CD14-positive monocyte (primary cell): ENCODE measurements at regions not wholly inside any gene's neighbourhood (a gene's known extent, or its start where the extent isn't known, plus 50 kb on each side); places are given as distances from the start of the nearest gene placed in this dataset.

ENCODE experiments used
- DNase-seq, 3 donors: peaks; one replicate each; pipeline ENCODE4 v3.0.0-alpha.2; 2011 to 2022
- H2AFZ ChIP-seq: 2 replicates; pipeline ENCODE4 v1.6.0; 2012; ENCODE audit warnings: mild to moderate bottlenecking, low read depth, low read length, inconsistent platforms; ENCODE audit not compliant: insufficient read depth, poor library complexity, severe bottlenecking
- H3K27ac ChIP-seq, 2 donors: 1 replicate in 1 of 2; 2 replicates in 1 of 2; pipeline ENCODE4 v1.5.1; 2012 to 2013; ENCODE audit warnings: low read length in 2 of 2, control low read depth in 1 of 2, inconsistent platforms in 1 of 2, low read depth in 1 of 2, mild to moderate bottlenecking in 1 of 2
- H3K27me3 ChIP-seq, 2 donors: one replicate each; pipeline versions ENCODE4 v1.6.0 to v1.6.1; 2011 to 2013; ENCODE audit warnings: low read length in 2 of 2; ENCODE audit not compliant: control insufficient read depth in 2 of 2, insufficient read depth in 2 of 2
- H3K36me3 ChIP-seq, 2 donors: replicated peaks in 1 of 2; 1 replicate in 1 of 2; 2 replicates in 1 of 2; pipeline versions ENCODE4 v1.5.1 to v1.6.1; 2012 to 2013; ENCODE audit warnings: low read length in 2 of 2, control low read depth in 1 of 2, inconsistent platforms in 1 of 2, mild to moderate bottlenecking in 1 of 2; ENCODE audit not compliant: insufficient read depth in 2 of 2, control insufficient read depth in 1 of 2
- H3K4me1 ChIP-seq, 2 donors: 1 replicate in 1 of 2; 2 replicates in 1 of 2; pipeline versions ENCODE4 v1.5.1 to v1.6.1; 2012 to 2013; ENCODE audit warnings: low read length in 2 of 2, control low read depth in 1 of 2, inconsistent platforms in 1 of 2, mild to moderate bottlenecking in 1 of 2, moderate library complexity in 1 of 2; ENCODE audit not compliant: insufficient read depth in 2 of 2, control insufficient read depth in 1 of 2
- H3K4me2 ChIP-seq: replicated peaks from 2 replicates; pipeline ENCODE3; 2012; ENCODE audit warnings: low read length, moderate library complexity, mild to moderate bottlenecking; ENCODE audit not compliant: poor library complexity, severe bottlenecking; ENCODE audit errors: extremely low read depth
- H3K4me3 ChIP-seq, 3 experiments: fragments of 200-600 bp in 1 of 3; sonication (generic) in 1 of 3; replicated peaks in 1 of 3; 1 replicate in 2 of 3; 2 replicates in 1 of 3; pipeline ENCODE4 v1.5.1; 2011 to 2013; ENCODE audit warnings: low read length in 3 of 3, mild to moderate bottlenecking in 3 of 3, control low read depth in 2 of 3, low read depth in 2 of 3, inconsistent platforms in 1 of 3, moderate library complexity in 1 of 3
- H3K79me2 ChIP-seq: 2 replicates; pipeline ENCODE4 v1.6.0; 2012; ENCODE audit warnings: mild to moderate bottlenecking, control low read depth, inconsistent platforms, low read length, moderate library complexity; ENCODE audit not compliant: insufficient read depth
- H3K9ac ChIP-seq: 2 replicates; pipeline ENCODE4 v1.6.0; 2017; ENCODE audit warnings: low read length, mild to moderate bottlenecking; ENCODE audit not compliant: insufficient read depth, poor library complexity, severe bottlenecking
- H3K9me3 ChIP-seq, 2 donors: replicated peaks in 1 of 2; 1 replicate in 1 of 2; 2 replicates in 1 of 2; pipeline versions ENCODE4 v1.5.1 to v1.6.1; 2012 to 2013; ENCODE audit warnings: low read length in 2 of 2, control low read depth in 1 of 2; ENCODE audit not compliant: control insufficient read depth in 1 of 2, insufficient read depth in 1 of 2
- H4K20me1 ChIP-seq: 2 replicates; pipeline ENCODE4 v1.6.0; 2012; ENCODE audit warnings: mild to moderate bottlenecking, low read length, control low read depth, moderate library complexity; ENCODE audit not compliant: insufficient read depth
- H3K27ac Mint-ChIP-seq, 7 donors: one replicate each; pipeline ENCODE4 v1.8.0; 2020; ENCODE audit warnings: mild to moderate bottlenecking in 7 of 7, mixed read lengths in 7 of 7, moderate library complexity in 6 of 7, inconsistent platforms in 2 of 7
- H3K27me3 Mint-ChIP-seq, 3 donors: one replicate each; pipeline ENCODE4 v1.8.0; 2021 to 2022; ENCODE audit warnings: low read depth in 3 of 3, mild to moderate bottlenecking in 3 of 3, mixed read lengths in 3 of 3, moderate library complexity in 3 of 3, inconsistent platforms in 1 of 3
- H3K36me3 Mint-ChIP-seq, 2 donors: one replicate each; pipeline ENCODE4 v1.8.0; 2020; ENCODE audit warnings: mixed read lengths in 2 of 2, inconsistent platforms in 1 of 2, mild to moderate bottlenecking in 1 of 2
- H3K4me1 Mint-ChIP-seq: one replicate; pipeline ENCODE4 v1.8.0; 2020; ENCODE audit warnings: mild to moderate bottlenecking, mixed read lengths
- H3K4me3 Mint-ChIP-seq, 2 donors: one replicate each; pipeline ENCODE4 v1.8.0; 2020; ENCODE audit warnings: mild to moderate bottlenecking in 2 of 2, mixed read lengths in 2 of 2, moderate library complexity in 1 of 2
- H3K9me3 Mint-ChIP-seq, 7 donors: one replicate each; pipeline ENCODE4 v1.8.0; 2020 to 2022; ENCODE audit warnings: mixed read lengths in 7 of 7, mild to moderate bottlenecking in 6 of 7, moderate library complexity in 6 of 7, inconsistent platforms in 2 of 7
- CTCF ChIP-seq: fragments of 200-600 bp; IDR thresholded peaks from one replicate; pipeline ENCODE4 v1.8.0; 2022; ENCODE audit warnings: antibody characterized with exemption, mild to moderate bottlenecking
- WGBS: methylation state at CpG from one replicate; pipeline ENCODE4 v1.1.5; 2013; ENCODE audit warnings: missing lambda C conversion rate; ENCODE audit not compliant: insufficient coverage; 5-methylcytosine and 5-hydroxymethylcytosine counted together
- intact Hi-C, 2 donors: fragments of 100-400 bp; cut with micrococcal nuclease; formaldehyde crosslinking; loops; one replicate each; pipeline versions ENCODE4 v1.15.0 to v1.15.1; 2023

GRCh38 chr16:6360641-6361040 lies 972.0 kb upstream of the RBFOX1 start:
- H3K4me1 Mint-ChIP-seq, result no peaks in the 10 kb centered on the region
- H3K27me3 Mint-ChIP-seq, result peaks cover 0 to 7% (median 0%) of the 10 kb centered on the region in 3 donors
- TF ChIP-seq CTCF, result peak; percentile 10
- Histone ChIP-seq H3K4me3 (no peak overlapping the region), H3K9me3 (no peaks in the 10 kb centered on the region), H2AFZ (no peak overlapping the region), H3K27ac (no peak overlapping the region), H3K4me2 (no peak overlapping the region), H3K36me3 (no peaks in the 10 kb centered on the region), H4K20me1 (no peaks in the 10 kb centered on the region), H3K27me3 (no peaks in the 10 kb centered on the region), H3K9ac (no peak overlapping the region), H3K4me1 (no peaks in the 10 kb centered on the region), H3K79me2 (no peaks in the 10 kb centered on the region)
- no peak overlapping the region for H3K27ac Mint-ChIP-seq
- intact Hi-C loops, result no loop called here
- H3K9me3 Mint-ChIP-seq, result peaks cover 0 to 11% (median 4%) of the 10 kb centered on the region in 7 donors
- DNase-seq, result no peak
- H3K36me3 Mint-ChIP-seq, result no peaks in the 10 kb centered on the region
- no peak overlapping the region for H3K4me3 Mint-ChIP-seq
- WGBS, result 100% methylated on average over 2 of the region's 7 CpGs

GRCh38 chr16:6356911-6357310 lies 975.7 kb upstream of the RBFOX1 start:
- WGBS, result 45% methylated on average over 7 of the region's 7 CpGs
- no peak overlapping the region for H3K4me3 ChIP-seq
- H3K79me2 ChIP-seq, result no peaks in the 10 kb centered on the region
- no peak overlapping the region for H3K4me2 ChIP-seq
- no peaks in the 10 kb centered on the region for H3K9me3 ChIP-seq
- Mint-ChIP-seq H3K27ac (no peak overlapping the region), H3K4me1 (no peaks in the 10 kb centered on the region), H3K9me3 (peaks cover 2 to 14% (median 5%) of the 10 kb centered on the region in 7 donors), H3K36me3 (no peaks in the 10 kb centered on the region), H3K4me3 (no peak overlapping the region), H3K27me3 (peaks cover 0 to 6% (median 0%) of the 10 kb centered on the region in 3 donors)
- H3K27ac ChIP-seq, result no peak overlapping the region
- H3K27me3 ChIP-seq, result no peaks in the 10 kb centered on the region
- H2AFZ ChIP-seq, result no peak overlapping the region
- H3K4me1 ChIP-seq, result no peaks in the 10 kb centered on the region
- no peak for DNase-seq
- intact Hi-C loops, result no loop called here
- H4K20me1 ChIP-seq, result no peaks in the 10 kb centered on the region
- H3K36me3 ChIP-seq, result no peaks in the 10 kb centered on the region
- no peak for TF ChIP-seq CTCF
- H3K9ac ChIP-seq, result no peak overlapping the region
